Naive thymus-derived CD4-positive, alpha-beta T cell (primary cell): ENCODE measurements at regions not wholly inside any gene's neighbourhood (a gene's known extent, or its start where the extent isn't known, plus 50 kb on each side); places are given as distances from the start of the nearest gene placed in this dataset.

Experiments
- ATAC-seq: fragments of 150-1000 bp; cut with Tn5 transposase; 2 replicates; pipeline ENCODE4 v1.10.0; 2021; ENCODE audit warnings: mild to moderate bottlenecking, moderate library complexity
- CTCF ChIA-PET: fragments of 350-600 bp; sonication (Branson Sonifier 250); formaldehyde crosslinking; loops from one replicate; lab custom pipeline; 2021; ENCODE audit warnings: antibody characterized with exemption; lab: Charles Lee
- POLR2A ChIA-PET: fragments of 350-600 bp; sonication (Branson Sonifier 250); formaldehyde crosslinking; loops from one replicate; lab custom pipeline; 2021; ENCODE audit warnings: antibody characterized with exemption, inconsistent platforms; lab: Charles Lee
- DNase-seq, 9 donors: peaks; one replicate each; pipeline versions ENCODE4 v3.0.0 to v3.0.0-alpha.2; 2020 to 2022; ENCODE audit warnings: mixed read lengths in 1 of 9
- H3K27ac ChIP-seq: one replicate; pipeline ENCODE4 v1.7.0; 2013; ENCODE audit warnings: mild to moderate bottlenecking, low read depth, low read length, moderate library complexity
- H3K27me3 ChIP-seq, 2 donors: one replicate each; pipeline ENCODE4 v1.7.0; 2013; ENCODE audit warnings: low read length in 2 of 2, mild to moderate bottlenecking in 2 of 2, moderate library complexity in 2 of 2; ENCODE audit not compliant: control insufficient read depth in 2 of 2, insufficient read depth in 2 of 2
- H3K36me3 ChIP-seq, 3 experiments: 1 replicate in 2 of 3; 2 replicates in 1 of 3; pipeline ENCODE4 v1.7.0; 2013; ENCODE audit warnings: low read length in 3 of 3, mild to moderate bottlenecking in 3 of 3, moderate library complexity in 1 of 3; ENCODE audit not compliant: insufficient read depth in 3 of 3, control insufficient read depth in 2 of 3
- H3K4me1 ChIP-seq, 2 donors: one replicate each; pipeline ENCODE4 v1.7.0; 2013; ENCODE audit warnings: low read length in 2 of 2, mild to moderate bottlenecking in 2 of 2, moderate library complexity in 1 of 2; ENCODE audit not compliant: control insufficient read depth in 2 of 2, insufficient read depth in 2 of 2
- H3K4me3 ChIP-seq: 2 replicates; pipeline ENCODE4 v1.7.0; 2013; ENCODE audit warnings: mild to moderate bottlenecking, low read length
- H3K9me3 ChIP-seq, 3 experiments: 1 replicate in 2 of 3; 2 replicates in 1 of 3; pipeline ENCODE4 v1.7.0; 2013; ENCODE audit warnings: low read length in 3 of 3; ENCODE audit not compliant: control insufficient read depth in 2 of 3
- H3K27ac Mint-ChIP-seq, 9 donors: one replicate each; pipeline ENCODE4 v1.8.0; 2020 to 2022; ENCODE audit warnings: mixed read lengths in 9 of 9, mild to moderate bottlenecking in 8 of 9, moderate library complexity in 5 of 9, inconsistent platforms in 2 of 9
- H3K27me3 Mint-ChIP-seq, 5 donors: one replicate each; pipeline ENCODE4 v1.8.0; 2021 to 2022; ENCODE audit warnings: mixed read lengths in 5 of 5, mild to moderate bottlenecking in 1 of 5
- H3K36me3 Mint-ChIP-seq, 5 donors: one replicate each; pipeline ENCODE4 v1.8.0; 2020 to 2022; ENCODE audit warnings: mixed read lengths in 5 of 5, mild to moderate bottlenecking in 3 of 5, inconsistent platforms in 1 of 5
- H3K4me1 Mint-ChIP-seq, 7 donors: one replicate each; pipeline ENCODE4 v1.8.0; 2020 to 2022; ENCODE audit warnings: mixed read lengths in 7 of 7, mild to moderate bottlenecking in 3 of 7, inconsistent platforms in 1 of 7
- H3K4me3 Mint-ChIP-seq, 10 donors: one replicate each; pipeline ENCODE4 v1.8.0; 2020 to 2022; ENCODE audit warnings: mild to moderate bottlenecking in 10 of 10, mixed read lengths in 10 of 10, moderate library complexity in 6 of 10, inconsistent platforms in 2 of 10
- H3K9me3 Mint-ChIP-seq, 11 donors: one replicate each; pipeline ENCODE4 v1.8.0; 2020 to 2022; ENCODE audit warnings: mixed read lengths in 11 of 11, mild to moderate bottlenecking in 4 of 11, inconsistent platforms in 1 of 11, moderate library complexity in 1 of 11
- intact Hi-C, 2 donors: fragments of 100-400 bp; cut with micrococcal nuclease; formaldehyde crosslinking; loops; one replicate each; pipeline ENCODE4 v1.15.1; 2023

DNA sequence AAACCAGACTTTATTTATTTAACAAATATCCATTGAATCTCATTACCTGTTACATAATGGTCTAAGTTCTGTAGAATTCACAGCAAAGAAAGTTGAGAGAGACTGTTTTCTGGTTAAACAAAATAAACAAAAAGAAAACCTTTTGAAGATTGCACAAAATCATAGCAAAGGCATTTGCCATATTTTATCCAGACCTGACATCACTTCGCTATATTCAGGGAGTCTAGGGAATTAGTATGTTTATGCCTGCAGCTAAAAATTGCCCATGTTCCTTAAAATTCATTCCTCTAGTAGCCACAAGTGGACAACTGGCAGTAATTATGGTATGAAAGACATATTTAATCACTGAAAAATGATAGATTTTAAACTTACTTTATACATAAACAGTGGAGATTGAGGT lies 577.0 kb upstream of the DAB2 start:
- ATAC-seq = no peak
- peaks cover 0 to 11% (median 8%) of the 10 kb centered on the region in 5 donors for H3K27me3 Mint-ChIP-seq
- H3K9me3 Mint-ChIP-seq = peaks cover 0 to 9% (median 0%) of the 10 kb centered on the region in 11 donors
- no peaks in the 10 kb centered on the region for H3K9me3 ChIP-seq
- no peaks in the 10 kb centered on the region for H3K27me3 ChIP-seq
- H3K27ac Mint-ChIP-seq = no peak overlapping the region
- no peak for DNase-seq
- intact Hi-C loops = no loop called here
- CTCF ChIA-PET = no interaction called here
- H3K4me1 ChIP-seq = no peaks in the 10 kb centered on the region
- H3K4me1 Mint-ChIP-seq = no peaks in the 10 kb centered on the region
- H3K4me3 Mint-ChIP-seq = no peak overlapping the region
- no peaks in the 10 kb centered on the region for H3K36me3 Mint-ChIP-seq
- POLR2A ChIA-PET = no interaction called here
- H3K4me3 ChIP-seq = no peak overlapping the region
- H3K27ac ChIP-seq = no peak overlapping the region
- H3K36me3 ChIP-seq = no peaks in the 10 kb centered on the region

DNA sequence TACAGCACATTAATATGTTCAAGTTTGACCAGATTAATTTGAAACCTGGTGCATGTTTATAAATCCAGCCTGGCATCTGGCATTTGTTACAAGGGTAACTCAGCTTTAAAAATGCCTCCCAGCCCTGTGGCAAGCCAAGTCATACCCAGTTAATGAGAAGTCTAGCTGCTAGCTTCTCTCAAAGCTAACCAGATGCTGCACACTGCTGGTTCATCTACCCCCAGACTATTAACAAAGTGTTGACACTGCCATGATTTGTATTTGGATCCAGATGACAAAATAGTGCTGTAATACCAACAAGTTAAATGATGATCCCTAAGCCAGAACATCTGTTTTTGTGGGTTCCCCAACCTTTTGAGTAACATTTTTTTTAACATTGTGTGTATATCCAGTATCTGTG lies 573.7 kb upstream of the DAB2 start:
- H3K36me3 ChIP-seq = no peaks in the 10 kb centered on the region
- intact Hi-C loops = no loop called here
- Mint-ChIP-seq H3K36me3 (no peaks in the 10 kb centered on the region), H3K27ac (no peak overlapping the region), H3K4me3 (no peak overlapping the region), H3K9me3 (peaks cover 0 to 6% (median 0%) of the 10 kb centered on the region in 11 donors), H3K4me1 (no peaks in the 10 kb centered on the region), H3K27me3 (peaks cover 0 to 11% (median 5%) of the 10 kb centered on the region in 5 donors)
- H3K9me3 ChIP-seq = no peaks in the 10 kb centered on the region
- H3K27me3 ChIP-seq = no peaks in the 10 kb centered on the region
- H3K27ac ChIP-seq = no peak overlapping the region
- POLR2A ChIA-PET = no interaction called here
- CTCF ChIA-PET = no interaction called here
- ATAC-seq (no peak), DNase-seq (no peak)
- H3K4me1 ChIP-seq = no peaks in the 10 kb centered on the region
- H3K4me3 ChIP-seq = no peak overlapping the region

DNA sequence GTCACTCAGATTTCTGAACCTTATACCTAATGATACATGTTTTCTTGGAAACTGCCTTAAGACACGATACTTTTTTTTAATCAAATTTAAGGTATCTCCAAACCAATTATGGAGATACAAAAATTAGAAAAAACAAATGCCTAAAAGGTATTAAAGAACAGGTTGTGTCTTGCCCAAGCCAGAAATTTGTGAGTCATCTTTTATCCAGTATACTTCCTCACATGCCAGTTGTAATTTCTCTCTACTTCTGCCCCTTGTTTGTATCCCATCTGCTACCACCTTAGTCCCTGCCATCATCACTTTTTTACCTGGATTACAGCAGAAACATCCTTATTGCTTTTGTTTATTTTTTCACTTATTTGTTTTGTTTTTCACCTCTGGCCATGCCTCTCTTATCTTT lies 571.2 kb upstream of the DAB2 start:
- intact Hi-C loops = no loop called here
- peaks cover 0 to 13% (median 8%) of the 10 kb centered on the region in 5 donors for H3K27me3 Mint-ChIP-seq
- ATAC-seq (no peak), DNase-seq (no peak)
- H3K36me3 ChIP-seq = no peaks in the 10 kb centered on the region
- H3K27ac Mint-ChIP-seq = no peak overlapping the region
- no peaks in the 10 kb centered on the region for H3K9me3 ChIP-seq
- ChIA-PET CTCF (no interaction called here), POLR2A (interaction anchor here (0.7 kb wide), 1 partner anchor 13 kb away, joined by 4 read pairs; no protein-coding TSS in a partner anchor)
- no peak overlapping the region for H3K27ac ChIP-seq
- H3K4me3 ChIP-seq = no peak overlapping the region
- H3K27me3 ChIP-seq = no peaks in the 10 kb centered on the region
- H3K9me3 Mint-ChIP-seq = peaks cover 0 to 2% (median 0%) of the 10 kb centered on the region in 11 donors
- peaks cover 0 to 4% (median 0%) of the 10 kb centered on the region in 5 donors for H3K36me3 Mint-ChIP-seq
- no peaks in the 10 kb centered on the region for H3K4me1 Mint-ChIP-seq
- H3K4me3 Mint-ChIP-seq = no peak overlapping the region
- no peaks in the 10 kb centered on the region for H3K4me1 ChIP-seq

DNA sequence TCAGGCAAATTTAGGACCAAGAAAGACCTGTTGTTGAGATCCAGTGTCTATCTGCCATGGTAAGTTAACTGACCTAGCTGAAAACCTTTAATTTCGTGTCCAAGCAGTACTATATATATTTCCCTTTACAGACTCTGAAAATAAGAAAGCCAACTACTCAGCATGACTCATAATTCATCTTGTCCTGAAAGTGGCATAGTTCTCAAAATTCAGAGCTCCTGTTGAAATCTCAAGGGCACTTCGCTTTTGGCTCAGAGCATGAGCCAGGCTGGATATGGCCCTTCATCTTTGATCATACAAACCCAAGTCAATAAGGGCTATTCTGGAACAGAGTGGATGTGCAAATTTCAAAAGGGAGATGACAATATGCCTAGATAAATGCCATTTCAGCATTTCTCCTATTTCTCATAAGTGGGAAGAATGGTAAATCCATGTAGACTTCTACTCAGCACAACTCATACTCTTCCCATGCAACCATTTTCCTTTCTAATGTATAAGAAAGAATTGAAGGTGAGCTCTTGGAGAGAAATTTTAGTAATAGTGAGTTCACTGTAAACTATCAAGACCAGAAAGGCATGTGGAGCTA lies 567.9 kb upstream of the DAB2 start:
- intact Hi-C loops = no loop called here
- H3K36me3 ChIP-seq = no peaks in the 10 kb centered on the region
- ATAC-seq (no peak), DNase-seq (no peak)
- Mint-ChIP-seq H3K36me3 (peaks cover 0 to 4% (median 0%) of the 10 kb centered on the region in 5 donors), H3K27ac (no peak overlapping the region), H3K27me3 (peaks cover 5 to 13% (median 8%) of the 10 kb centered on the region in 5 donors), H3K4me3 (no peak overlapping the region), H3K9me3 (peaks cover 0 to 3% (median 0%) of the 10 kb centered on the region in 11 donors), H3K4me1 (no peaks in the 10 kb centered on the region)
- H3K4me1 ChIP-seq = no peaks in the 10 kb centered on the region
- no peaks in the 10 kb centered on the region for H3K27me3 ChIP-seq
- CTCF ChIA-PET = no interaction called here
- no peak overlapping the region for H3K27ac ChIP-seq
- H3K9me3 ChIP-seq = no peaks in the 10 kb centered on the region
- no peak overlapping the region for H3K4me3 ChIP-seq
- POLR2A ChIA-PET = no interaction called here

DNA sequence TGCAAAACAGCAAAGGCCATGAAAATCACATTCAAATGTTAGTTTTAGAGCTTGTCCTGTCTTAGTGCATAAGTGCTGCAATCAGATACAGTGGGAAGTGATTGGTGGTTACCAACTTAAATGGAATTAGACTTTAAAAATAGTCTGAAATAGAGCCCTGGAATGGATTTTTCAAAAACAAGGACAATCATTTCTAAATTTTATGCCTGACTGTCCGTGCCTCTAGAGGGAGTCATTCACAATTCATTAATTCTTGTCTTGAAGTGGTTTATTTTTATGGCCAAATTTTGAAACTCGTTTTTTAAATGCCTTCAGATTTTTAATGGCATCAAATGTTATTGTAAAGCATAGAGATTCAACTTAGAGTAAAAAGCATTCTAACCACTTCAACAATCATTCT lies 561.8 kb upstream of the DAB2 start:
- H3K4me3 Mint-ChIP-seq = no peak overlapping the region
- H3K9me3 Mint-ChIP-seq = peaks cover 0 to 4% (median 0%) of the 10 kb centered on the region in 11 donors
- ChIA-PET POLR2A (no interaction called here), CTCF (no interaction called here)
- Histone ChIP-seq H3K36me3 (no peaks in the 10 kb centered on the region), H3K27ac (no peak overlapping the region), H3K9me3 (no peaks in the 10 kb centered on the region), H3K4me1 (no peaks in the 10 kb centered on the region), H3K27me3 (no peaks in the 10 kb centered on the region), H3K4me3 (no peak overlapping the region)
- no peak for ATAC-seq
- DNase-seq = no peak
- intact Hi-C loops = no loop called here
- H3K27ac Mint-ChIP-seq = no peak overlapping the region
- no peaks in the 10 kb centered on the region for H3K4me1 Mint-ChIP-seq
- peaks cover 2 to 12% (median 5%) of the 10 kb centered on the region in 5 donors for H3K27me3 Mint-ChIP-seq
- peaks cover 0 to 3% (median 0%) of the 10 kb centered on the region in 5 donors for H3K36me3 Mint-ChIP-seq

DNA sequence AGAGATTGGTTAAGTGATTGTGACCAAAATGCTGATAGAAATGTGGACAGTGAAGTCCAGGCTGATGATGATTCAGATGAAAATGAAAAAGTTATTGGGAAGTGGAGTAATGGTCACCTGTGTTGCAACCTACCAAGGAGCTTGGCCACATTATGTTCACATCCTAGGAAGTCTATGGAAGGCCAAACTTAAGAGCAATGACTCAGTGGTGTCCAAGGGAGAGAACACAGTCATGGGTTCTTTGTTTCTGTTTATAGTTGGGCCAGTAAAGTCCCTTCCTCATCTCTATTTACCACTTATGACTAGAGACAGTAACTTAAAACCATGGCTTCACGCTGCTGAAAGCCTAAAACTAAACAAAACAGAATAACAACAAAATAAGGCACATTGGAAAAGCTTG lies 555.3 kb upstream of the DAB2 start:
- Mint-ChIP-seq H3K36me3 (peaks cover 0 to 3% (median 0%) of the 10 kb centered on the region in 5 donors), H3K27ac (no peak overlapping the region), H3K27me3 (peaks cover 0 to 4% (median 0%) of the 10 kb centered on the region in 5 donors), H3K9me3 (peaks cover 0 to 2% (median 0%) of the 10 kb centered on the region in 11 donors), H3K4me3 (no peak overlapping the region), H3K4me1 (no peaks in the 10 kb centered on the region)
- no peaks in the 10 kb centered on the region for H3K4me1 ChIP-seq
- no peak overlapping the region for H3K4me3 ChIP-seq
- H3K9me3 ChIP-seq = no peaks in the 10 kb centered on the region
- no peak overlapping the region for H3K27ac ChIP-seq
- DNase-seq (no peak), ATAC-seq (no peak)
- ChIA-PET POLR2A (no interaction called here), CTCF (no interaction called here)
- intact Hi-C loops = no loop called here
- no peaks in the 10 kb centered on the region for H3K36me3 ChIP-seq
- no peaks in the 10 kb centered on the region for H3K27me3 ChIP-seq

DNA sequence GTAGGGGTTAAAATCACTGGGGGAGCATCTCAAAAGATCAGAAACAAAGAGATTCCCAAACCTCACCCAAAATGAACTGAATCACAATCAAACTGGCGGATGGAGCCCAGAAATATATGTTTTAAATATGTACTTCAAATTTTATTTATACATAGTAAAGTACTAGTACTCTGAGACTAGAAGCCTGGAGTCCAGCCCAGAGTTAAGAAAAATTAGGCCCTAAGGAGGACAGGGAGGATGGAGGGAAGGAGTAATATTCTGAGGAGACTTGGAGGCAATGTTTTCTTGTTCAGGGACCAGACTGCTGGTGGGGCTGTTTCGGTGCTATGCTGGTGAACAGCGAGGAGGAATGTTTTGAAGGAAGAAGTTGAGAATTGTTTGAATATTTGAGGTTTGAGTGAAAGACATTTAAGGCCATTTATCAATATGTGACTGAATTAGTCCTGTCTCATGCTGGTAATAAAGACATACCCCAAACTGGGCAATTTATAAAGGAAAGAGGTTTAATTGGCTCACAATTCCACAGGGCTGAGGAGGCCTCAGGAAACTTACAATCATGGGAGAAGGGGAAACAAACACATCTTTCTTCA lies 552.4 kb upstream of the DAB2 start:
- ATAC-seq = no peak
- no peaks in the 10 kb centered on the region for H3K9me3 ChIP-seq
- ChIA-PET POLR2A (no interaction called here), CTCF (no interaction called here)
- no peak overlapping the region for H3K4me3 ChIP-seq
- DNase-seq = no peak
- H3K36me3 ChIP-seq = no peaks in the 10 kb centered on the region
- Mint-ChIP-seq H3K4me3 (no peak overlapping the region), H3K27me3 (peaks cover 0 to 3% (median 0%) of the 10 kb centered on the region in 5 donors), H3K27ac (no peak overlapping the region), H3K9me3 (peaks cover 0 to 2% (median 0%) of the 10 kb centered on the region in 11 donors), H3K4me1 (no peaks in the 10 kb centered on the region), H3K36me3 (no peaks in the 10 kb centered on the region)
- no peak overlapping the region for H3K27ac ChIP-seq
- H3K27me3 ChIP-seq = no peaks in the 10 kb centered on the region
- no peaks in the 10 kb centered on the region for H3K4me1 ChIP-seq
- intact Hi-C loops = no loop called here
